Stimulated activated CD4-positive, alpha-beta T cell treated with anti-CD3 and anti-CD28 coated beads, TNF-alpha, amount 100 ng/mL, for 4 hours (primary cell): ENCODE measurements at regions not wholly inside any gene's neighbourhood (a gene's known extent, or its start where the extent isn't known, plus 50 kb on each side); places are given as distances from the start of the nearest gene placed in this dataset.

Experiments used
- DNase-seq, 3 experiments: peaks; one replicate each; pipeline ENCODE4 v3.0.0-alpha.2; 2020; ENCODE audit warnings: low read depth in 3 of 3

- no peak for DNase-seq
Measured at GRCh38 chr7:25632616-25633015, 404.3 kb upstream of the NPVF start.

GRCh38 chr7:25633426-25634036 is 405.2 kb upstream of the NPVF start:
- no peak for DNase-seq

GRCh38 chr7:25636168-25636567 is 407.9 kb upstream of the NPVF start:
- DNase-seq = no peak

- DNase-seq = no peak
Measured at GRCh38 chr7:25636871-25637283, 408.6 kb upstream of the NPVF start.

- DNase-seq = no peak
Measured at GRCh38 chr7:25638068-25638467, 409.8 kb upstream of the NPVF start.

GRCh38 chr7:25638590-25639244 is 410.4 kb upstream of the NPVF start:
- DNase-seq = no peak

- no peak for DNase-seq
Measured at GRCh38 chr7:25642849-25643248, 414.6 kb upstream of the NPVF start.

GRCh38 chr7:25643286-25643685 is 415.0 kb upstream of the NPVF start:
- no peak for DNase-seq

GRCh38 chr7:25643770-25644394 is 415.6 kb upstream of the NPVF start:
- DNase-seq = no peak

GRCh38 chr7:25646726-25647413 is 418.6 kb upstream of the NPVF start:
- no peak for DNase-seq

GRCh38 chr7:25647872-25648271 is 419.6 kb upstream of the NPVF start:
- DNase-seq = no peak

GRCh38 chr7:25652366-25652765 is 424.1 kb upstream of the NPVF start:
- DNase-seq = no peak

GRCh38 chr7:25653384-25653783 is 425.1 kb upstream of the NPVF start:
- no peak for DNase-seq

GRCh38 chr7:25656071-25656470 is 427.8 kb upstream of the NPVF start:
- DNase-seq = no peak

- DNase-seq = no peak
Measured at GRCh38 chr7:25656581-25657026, 428.3 kb upstream of the NPVF start.

- no peak for DNase-seq
Measured at GRCh38 chr7:25658375-25658774, 430.1 kb upstream of the NPVF start.

- no peak for DNase-seq
Measured at GRCh38 chr7:25659841-25660240, 431.6 kb upstream of the NPVF start.

GRCh38 chr7:25662841-25663800 is 434.8 kb upstream of the NPVF start:
- no peak for DNase-seq

- DNase-seq = no peak
Measured at GRCh38 chr7:25663877-25664276, 435.6 kb upstream of the NPVF start.

GRCh38 chr7:25664593-25664992 is 436.3 kb upstream of the NPVF start:
- DNase-seq = no peak

- no peak for DNase-seq
Measured at GRCh38 chr7:25665374-25665773, 437.1 kb upstream of the NPVF start.
